ENCODE measurements at regions not wholly inside any gene's neighbourhood (a gene's known extent, or its start where the extent isn't known, plus 50 kb on each side); places are given as distances from the start of the nearest gene placed in this dataset.

GRCh38 chr6:119446609-119447008 lies 97.0 kb upstream of the MAN1A1 start:
- TF ChIP-seq EZH2phosphoT487 (IDR thresholded peaks at IDR 0.05; ENCODE audit: borderline replicate concordance, low read depth, low read length) (no peak), CTCF (conservative IDR thresholded peaks at IDR 0.05; ENCODE audit: low read length) (no peak)
